ENCODE measurements at regions not wholly inside any gene's neighbourhood (a gene's known extent, or its start where the extent isn't known, plus 50 kb on each side); places are given as distances from the start of the nearest gene placed in this dataset.

GRCh38 chr6:15061908-15062515 lies 183.9 kb upstream of the JARID2 start:
- TF ChIP-seq RARB (CRISPR knock-in tag; IDR thresholded peaks at IDR 0.05) (no peak), PPARA (CRISPR knock-in tag; IDR thresholded peaks at IDR 0.05; ENCODE audit: borderline replicate concordance) (no peak), POU6F1 (CRISPR knock-in tag; IDR thresholded peaks at IDR 0.05; ENCODE audit: borderline replicate concordance, low read depth) (no peak), CREB5 (CRISPR knock-in tag; IDR thresholded peaks at IDR 0.05; ENCODE audit: low read depth) (no peak), ESRRG (CRISPR knock-in tag; IDR thresholded peaks at IDR 0.05) (no peak), BACH2 (CRISPR knock-in tag; IDR thresholded peaks at IDR 0.05; ENCODE audit: borderline replicate concordance) (no peak)
